H1 (cell line): ENCODE measurements at regions not wholly inside any gene's neighbourhood (a gene's known extent, or its start where the extent isn't known, plus 50 kb on each side); places are given as distances from the start of the nearest gene placed in this dataset.

Source experiments
- CTCF ChIA-PET: fragments of 300-600 bp; sonication (Branson Sonifier 250); formaldehyde crosslinking; loops from one replicate; lab custom pipeline; 2021; ENCODE audit not compliant: partially characterized antibody; lab: Charles Lee
- POLR2A ChIA-PET: fragments of 300-600 bp; sonication (Branson Sonifier 250); formaldehyde crosslinking; loops from one replicate; lab custom pipeline; 2021; ENCODE audit warnings: inconsistent platforms; ENCODE audit not compliant: partially characterized antibody; lab: Charles Lee
- DNase-seq, 2 experiments: peaks; one replicate each; pipeline versions ENCODE4 v3.0.0 to v3.0.0-alpha.2; 2010 to 2022; ENCODE audit warnings: low spot score in 2 of 2, low read depth in 1 of 2, mixed read lengths in 1 of 2
- FAIRE-seq: peaks from 2 replicates; lab custom pipeline; 2011; peaks lifted over from hg19 to GRCh38; lab: Jason Lieb, UNC
- H2AFZ ChIP-seq: 2 replicates; pipeline ENCODE4 v1.8.1; 2012; ENCODE audit warnings: low read length, inconsistent platforms
- H2AK5ac ChIP-seq: 2 replicates; pipeline ENCODE4 v1.6.1; 2013; ENCODE audit warnings: low read depth, low read length
- H2BK120ac ChIP-seq: replicated peaks from 2 replicates; pipeline ENCODE3; 2013; ENCODE audit warnings: low read depth, low read length, inconsistent platforms
- H2BK12ac ChIP-seq: 2 replicates; pipeline ENCODE4 v1.6.1; 2013; ENCODE audit warnings: low read depth, low read length
- H2BK15ac ChIP-seq: 2 replicates; pipeline ENCODE4 v1.6.1; 2013; ENCODE audit warnings: low read length
- H2BK20ac ChIP-seq: 2 replicates; pipeline ENCODE4 v1.6.1; 2013; ENCODE audit warnings: low read length
- H2BK5ac ChIP-seq: 2 replicates; pipeline ENCODE4 v1.6.1; 2013; ENCODE audit warnings: low read depth, low read length
- H3K14ac ChIP-seq: 2 replicates; pipeline ENCODE4 v1.6.1; 2013; ENCODE audit warnings: inconsistent platforms; ENCODE audit not compliant: insufficient read length
- H3K18ac ChIP-seq: 2 replicates; pipeline ENCODE4 v1.6.1; 2013; ENCODE audit warnings: low read length; ENCODE audit errors: extremely low read depth
- H3K23ac ChIP-seq: 2 replicates; pipeline ENCODE4 v1.6.1; 2013; ENCODE audit warnings: inconsistent platforms; ENCODE audit not compliant: insufficient read length
- H3K23me2 ChIP-seq: 2 replicates; pipeline ENCODE4 v1.6.1; 2013; ENCODE audit warnings: low read depth, low read length
- H3K27ac ChIP-seq: 2 replicates; pipeline ENCODE4 v1.6.1; 2011; ENCODE audit warnings: low read depth, low read length, inconsistent platforms
- H3K27me3 ChIP-seq, 4 experiments: replicated peaks in 1 of 4; 1 replicate in 1 of 4; 2 replicates in 3 of 4; pipeline versions ENCODE4 v1.6.1 to v1.8.1; 2011 to 2013; ENCODE audit warnings: low read length in 3 of 4, mild to moderate bottlenecking in 3 of 4, inconsistent platforms in 2 of 4, mixed read lengths in 2 of 4, moderate library complexity in 1 of 4; ENCODE audit not compliant: control insufficient read depth in 3 of 4, insufficient read depth in 3 of 4; ENCODE audit errors: extremely low read depth in 1 of 4
- H3K36me3 ChIP-seq, 4 experiments: 2 replicates each; pipeline versions ENCODE4 v1.6.1 to v1.8.1; 2011 to 2013; ENCODE audit warnings: mild to moderate bottlenecking in 4 of 4, low read length in 3 of 4, moderate library complexity in 2 of 4, control low read depth in 1 of 4, inconsistent platforms in 1 of 4; ENCODE audit not compliant: insufficient read depth in 4 of 4, control insufficient read depth in 2 of 4
- H3K4ac ChIP-seq: replicated peaks from 2 replicates; pipeline ENCODE3; 2013; ENCODE audit warnings: low read length, low read depth, mixed read lengths, inconsistent platforms; ENCODE audit not compliant: insufficient read length
- H3K4me1 ChIP-seq, 4 experiments: replicated peaks in 1 of 4; 1 replicate in 1 of 4; 2 replicates in 3 of 4; pipeline versions ENCODE4 v1.6.1 to v1.8.1; 2011 to 2013; ENCODE audit warnings: low read length in 3 of 4, inconsistent platforms in 2 of 4, mixed read lengths in 1 of 4; ENCODE audit not compliant: insufficient read depth in 4 of 4, control insufficient read depth in 3 of 4
- H3K4me2 ChIP-seq, 2 experiments: 2 replicates each; pipeline versions ENCODE4 v1.6.1 to v1.8.1; 2011 to 2013; ENCODE audit warnings: low read depth in 2 of 2, low read length in 2 of 2, control low read depth in 1 of 2, inconsistent platforms in 1 of 2, mild to moderate bottlenecking in 1 of 2; ENCODE audit not compliant: insufficient read depth in 1 of 2
- H3K4me3 ChIP-seq, 4 experiments: fragments of 200-600, 300-600 bp in 1 of 4; sonication (generic), shearing (Covaris generic), sonication (Bioruptor Twin) in 1 of 4; 2 replicates each; pipeline versions ENCODE4 v1.5.1 to v1.8.1; 2011 to 2016; ENCODE audit warnings: low read length in 4 of 4, low read depth in 3 of 4, control low read depth in 2 of 4, inconsistent platforms in 2 of 4, mild to moderate bottlenecking in 2 of 4, mixed read lengths in 1 of 4, moderate library complexity in 1 of 4; ENCODE audit not compliant: insufficient read depth in 2 of 4; ENCODE audit errors: extremely low read depth in 1 of 4
- H3K56ac ChIP-seq: replicated peaks from 2 replicates; pipeline ENCODE3; 2013; ENCODE audit warnings: low read depth, mild to moderate bottlenecking, mixed read lengths, low read length, inconsistent platforms; ENCODE audit not compliant: insufficient read length
- H3K79me1 ChIP-seq: 2 replicates; pipeline ENCODE4 v1.6.1; 2013; ENCODE audit warnings: low read depth, low read length, control low read depth
- H3K79me2 ChIP-seq, 2 experiments: 2 replicates each; pipeline versions ENCODE4 v1.6.1 to v1.8.1; 2012 to 2013; ENCODE audit warnings: low read length in 2 of 2, mild to moderate bottlenecking in 2 of 2, inconsistent platforms in 1 of 2; ENCODE audit not compliant: insufficient read depth in 2 of 2, control insufficient read depth in 1 of 2
- H3K9ac ChIP-seq, 4 experiments: replicated peaks in 1 of 4; 1 replicate in 1 of 4; 2 replicates in 3 of 4; pipeline versions ENCODE4 v1.6.1 to v1.8.1; 2011 to 2013; ENCODE audit warnings: low read depth in 3 of 4, low read length in 3 of 4, control low read depth in 2 of 4, mild to moderate bottlenecking in 2 of 4, moderate library complexity in 2 of 4, inconsistent platforms in 1 of 4; ENCODE audit errors: extremely low read depth in 1 of 4
- H3K9me3 ChIP-seq, 2 experiments: 2 replicates each; pipeline versions ENCODE4 v1.6.1 to v1.8.1; 2012 to 2013; ENCODE audit warnings: mild to moderate bottlenecking in 2 of 2, moderate library complexity in 2 of 2, control low read depth in 1 of 2, inconsistent platforms in 1 of 2, low read depth in 1 of 2, low read length in 1 of 2, mixed read lengths in 1 of 2; ENCODE audit not compliant: insufficient read depth in 2 of 2
- H4K20me1 ChIP-seq, 2 experiments: replicated peaks in 1 of 2; 2 replicates each; pipeline versions ENCODE3 to v1.8.1; 2011 to 2013; ENCODE audit warnings: inconsistent platforms in 2 of 2, low read length in 2 of 2, mild to moderate bottlenecking in 1 of 2; ENCODE audit not compliant: insufficient read depth in 2 of 2, control insufficient read depth in 1 of 2
- H4K5ac ChIP-seq: 2 replicates; pipeline ENCODE4 v1.6.1; 2013; ENCODE audit warnings: low read length, low read depth, mixed read lengths, inconsistent platforms; ENCODE audit not compliant: insufficient read length
- H4K8ac ChIP-seq: 2 replicates; pipeline ENCODE4 v1.8.0; 2013; ENCODE audit warnings: mild to moderate bottlenecking, moderate library complexity, low read length, inconsistent platforms; ENCODE audit not compliant: insufficient read depth; ENCODE audit errors: extremely low read depth
- H4K91ac ChIP-seq: replicated peaks from 2 replicates; pipeline ENCODE3; 2013; ENCODE audit warnings: low read length, mixed read lengths, inconsistent platforms; ENCODE audit not compliant: insufficient read length
- ATF3 ChIP-seq: IDR thresholded peaks from 2 replicates; pipeline ENCODE4 v1.6.1; 2011; ENCODE audit warnings: low read depth, mild to moderate bottlenecking, low read length; ENCODE audit not compliant: insufficient read depth
- EGR1 ChIP-seq: IDR thresholded peaks from 2 replicates; pipeline ENCODE4 v1.6.1; 2011; ENCODE audit warnings: low read depth, low read length, borderline replicate concordance
- EP300 ChIP-seq, 2 experiments: IDR thresholded peaks; 1 replicate in 1 of 2; 2 replicates in 1 of 2; pipeline ENCODE4 v1.6.1; 2011 to 2012; ENCODE audit warnings: low read depth in 2 of 2, low read length in 2 of 2, mild to moderate bottlenecking in 2 of 2, borderline replicate concordance in 1 of 2, inconsistent platforms in 1 of 2, moderate library complexity in 1 of 2
- FOSL1 ChIP-seq: IDR thresholded peaks from 2 replicates; pipeline ENCODE4 v1.6.1; 2011; ENCODE audit warnings: mild to moderate bottlenecking, low read depth, low read length, moderate library complexity; ENCODE audit not compliant: insufficient read depth
- JUN ChIP-seq: IDR thresholded peaks from 2 replicates; pipeline ENCODE4 v1.6.1; 2011; ENCODE audit warnings: low read depth, mild to moderate bottlenecking, improper control_type of control experiment, low read length
- MAFK ChIP-seq: IDR thresholded peaks from 2 replicates; pipeline ENCODE4 v1.6.1; 2012; ENCODE audit warnings: low read depth, mild to moderate bottlenecking, improper control_type of control experiment, low read length
- MAX ChIP-seq: IDR thresholded peaks from 2 replicates; pipeline ENCODE4 v1.6.1; 2012; ENCODE audit warnings: inconsistent platforms
- NRF1 ChIP-seq: IDR thresholded peaks from 2 replicates; pipeline ENCODE4 v1.6.1; 2011; ENCODE audit warnings: mild to moderate bottlenecking, low read depth, low read length, improper control_type of control experiment
- PHF8 ChIP-seq: fragments of 200-600 bp; sonication (generic); conservative IDR thresholded peaks from 2 replicates; pipeline ENCODE4 v1.7.1; 2012; ENCODE audit warnings: low read depth, mild to moderate bottlenecking, inconsistent platforms, low read length, moderate library complexity
- POLR2A ChIP-seq, 2 experiments: IDR thresholded peaks; 1 replicate in 1 of 2; 2 replicates in 1 of 2; pipeline ENCODE4 v1.6.1; 2011; ENCODE audit warnings: low read depth in 2 of 2, low read length in 2 of 2, mild to moderate bottlenecking in 2 of 2; ENCODE audit errors: control extremely low read depth in 1 of 2
- POU5F1 ChIP-seq: IDR thresholded peaks from 2 replicates; pipeline ENCODE4 v1.6.1; 2011; ENCODE audit warnings: low read depth, mild to moderate bottlenecking, low read length, moderate library complexity
- SRF ChIP-seq: IDR thresholded peaks from 2 replicates; pipeline ENCODE4 v1.6.1; 2011; ENCODE audit warnings: mild to moderate bottlenecking, low read depth, low read length, moderate library complexity
- TAF1 ChIP-seq: IDR thresholded peaks from 2 replicates; pipeline ENCODE4 v1.6.1; 2011; ENCODE audit warnings: mild to moderate bottlenecking, low read depth, low read length
- TCF12 ChIP-seq: IDR thresholded peaks from 2 replicates; pipeline ENCODE4 v1.6.1; 2011; ENCODE audit warnings: low read depth, mild to moderate bottlenecking, low read length
- YY1 ChIP-seq: IDR thresholded peaks from 2 replicates; pipeline ENCODE4 v1.6.1; 2011; ENCODE audit warnings: low read depth, mild to moderate bottlenecking, low read length
- WGBS, 2 experiments: shearing (Covaris generic) in 1 of 2; methylation state at CpG; one replicate each; pipeline versions ENCODE4 v1.1.6 to v1.1.7; 2013 to 2015; ENCODE audit warnings: low lambda C conversion rate in 2 of 2, mixed read lengths in 2 of 2, inconsistent platforms in 1 of 2, low coverage in 1 of 2, missing lambda C conversion rate in 1 of 2; ENCODE audit not compliant: insufficient replicate concordance in 2 of 2, insufficient coverage in 1 of 2, insufficient read length in 1 of 2; ENCODE audit errors: extremely low coverage in 1 of 2, missing lambda C conversion rate in 1 of 2; 5-methylcytosine and 5-hydroxymethylcytosine counted together

GRCh38 chr3:182562274-182562673 is 231.0 kb upstream of the ATP11B start:
- Histone ChIP-seq H3K27ac (no peak overlapping the region), H2BK15ac (no peak overlapping the region), H3K4ac (no peak overlapping the region), H3K9ac (no peak overlapping the region), H4K5ac (no peak overlapping the region), H3K4me2 (no peak overlapping the region), H3K79me2 (no peaks in the 10 kb centered on the region), H4K20me1 (no peaks in the 10 kb centered on the region), H3K14ac (no peak overlapping the region), H3K4me1 (peaks cover 4 to 10% (median 8%) of the 10 kb centered on the region in 4 experiments; a peak in 4 of 7 replicates), H4K91ac (no peak overlapping the region), H3K27me3 (no peaks in the 10 kb centered on the region), H2AK5ac (no peak overlapping the region), H2BK12ac (no peak overlapping the region), H2BK5ac (no peak overlapping the region), H4K8ac (no peak overlapping the region), H3K4me3 (no peak overlapping the region), H3K23ac (no peak overlapping the region), H2AFZ (no peak overlapping the region), H3K56ac (no peak overlapping the region), H2BK120ac (no peak overlapping the region), H3K18ac (no peak overlapping the region), H3K9me3 (no peaks in the 10 kb centered on the region; a peak in 1 of 4 replicates), H3K23me2 (no peaks in the 10 kb centered on the region), H2BK20ac (no peak overlapping the region), H3K36me3 (no peaks in the 10 kb centered on the region), H3K79me1 (no peaks in the 10 kb centered on the region)
- no peak for FAIRE-seq
- ChIA-PET POLR2A (no interaction called here), CTCF (no interaction called here)
- 64% methylated on average over 2 of the region's 2 CpGs; no CpG with 5 or more reads in 1 of the 2 experiments for WGBS, 2 experiments
- no peak for DNase-seq
- TF ChIP-seq EP300 (IDR thresholded peaks at IDR 0.05; ENCODE audit: borderline replicate concordance in 1 of 2, low read depth in 2 of 2, low read length in 2 of 2) (no peak), TAF1 (no peak), EGR1 (no peak), FOSL1 (no peak), MAX (no peak), POLR2A (IDR thresholded peaks at IDR 0.05; ENCODE audit: control extremely low read depth in 1 of 2, low read depth in 2 of 2, low read length in 2 of 2) (no peak), PHF8 (no peak), TCF12 (no peak), ATF3 (no peak), SRF (no peak), NRF1 (no peak), YY1 (no peak), JUN (no peak), POU5F1 (no peak), MAFK (no peak)
